Body of pancreas (tissue), 4 donors: ENCODE measurements at regions not wholly inside any gene's neighbourhood (a gene's known extent, or its start where the extent isn't known, plus 50 kb on each side); places are given as distances from the start of the nearest gene placed in this dataset.

ENCODE experiments used
- CTCF ChIP-seq, 7 experiments: fragments of 450-650 bp in 4 of 7; fragments of 200-600 bp in 3 of 7; sonication (generic) in 3 of 7; IDR thresholded peaks; one replicate each; pipeline ENCODE4 v1.5.1; 2016 to 2019; ENCODE audit warnings: antibody characterized with exemption in 7 of 7
- POLR2A ChIP-seq, 3 donors: fragments of 450-650 bp; IDR thresholded peaks; one replicate each; pipeline ENCODE4 v1.6.1; 2016; ENCODE audit warnings: antibody characterized with exemption in 3 of 3, mild to moderate bottlenecking in 2 of 3

- TF ChIP-seq CTCF (IDR thresholded peaks at IDR 0.05) (no peak), POLR2A (IDR thresholded peaks at IDR 0.05) (no peak)
These were observed 316.0 kb upstream of the SEMA3C start for GRCh38 chr7:81234896-81235295.
